ENCODE measurements at regions not wholly inside any gene's neighbourhood (a gene's known extent, or its start where the extent isn't known, plus 50 kb on each side); places are given as distances from the start of the nearest gene placed in this dataset.
"Not testable (repeated sequence)": the region's sequence is repeated elsewhere in the genome, so short reads cannot be mapped to it uniquely, and the experiment has no call there.

GRCh38 chr12:72957454-72957853, 685.3 kb downstream of the TRHDE start:
- H3K4me3 ChIP-seq (replicated peaks; ENCODE audit: low read depth, low read length): no peak overlapping the region
- no peak for DNase-seq (ENCODE audit: extremely low read depth, low read depth)
- no peak for TF ChIP-seq CTCF (IDR thresholded peaks at IDR 0.05; ENCODE audit: low read depth, low read length, missing control alignments)

- no peak for DNase-seq (ENCODE audit: extremely low read depth, low read depth)
- no peak overlapping the region for H3K4me3 ChIP-seq (replicated peaks; ENCODE audit: low read depth, low read length)
- TF ChIP-seq CTCF (IDR thresholded peaks at IDR 0.05; ENCODE audit: low read depth, low read length, missing control alignments): no peak
Measured at GRCh38 chr12:72966684-72967083, 694.5 kb downstream of the TRHDE start.

GRCh38 chr12:72974954-72975555, 702.9 kb downstream of the TRHDE start:
- no peak for TF ChIP-seq CTCF (IDR thresholded peaks at IDR 0.05; ENCODE audit: low read depth, low read length, missing control alignments)
- no peak overlapping the region for H3K4me3 ChIP-seq (replicated peaks; ENCODE audit: low read depth, low read length)
- DNase-seq (ENCODE audit: extremely low read depth, low read depth): no peak

- TF ChIP-seq CTCF (IDR thresholded peaks at IDR 0.05; ENCODE audit: low read depth, low read length, missing control alignments): no peak
- no peak overlapping the region for H3K4me3 ChIP-seq (replicated peaks; ENCODE audit: low read depth, low read length)
- no peak for DNase-seq (ENCODE audit: extremely low read depth, low read depth)
Measured at GRCh38 chr12:72978999-72979398, 706.8 kb downstream of the TRHDE start.

- no peak for DNase-seq (ENCODE audit: extremely low read depth, low read depth)
- no peak overlapping the region for H3K4me3 ChIP-seq (replicated peaks; ENCODE audit: low read depth, low read length)
- TF ChIP-seq CTCF (IDR thresholded peaks at IDR 0.05; ENCODE audit: low read depth, low read length, missing control alignments): no peak
Measured at GRCh38 chr12:72982356-72982755, 710.2 kb downstream of the TRHDE start.

- DNase-seq (ENCODE audit: extremely low read depth, low read depth): no peak
- H3K4me3 ChIP-seq (replicated peaks; ENCODE audit: low read depth, low read length): no peak overlapping the region
- no peak for TF ChIP-seq CTCF (IDR thresholded peaks at IDR 0.05; ENCODE audit: low read depth, low read length, missing control alignments)
Measured at GRCh38 chr12:72986963-72987362, 714.8 kb downstream of the TRHDE start.

GRCh38 chr12:72989458-72989947, 717.3 kb downstream of the TRHDE start:
- no peak for DNase-seq (ENCODE audit: extremely low read depth, low read depth)
- TF ChIP-seq CTCF (IDR thresholded peaks at IDR 0.05; ENCODE audit: low read depth, low read length, missing control alignments): no peak
- no peak overlapping the region for H3K4me3 ChIP-seq (replicated peaks; ENCODE audit: low read depth, low read length)

GRCh38 chr12:72995029-72995428, 722.9 kb downstream of the TRHDE start:
- H3K4me3 ChIP-seq (replicated peaks; ENCODE audit: low read depth, low read length); DNase-seq (ENCODE audit: extremely low read depth, low read depth): not testable (repeated sequence)

All from HFF-Myc (cell line).